H1 (cell line): ENCODE measurements at regions not wholly inside any gene's neighbourhood (a gene's known extent, or its start where the extent isn't known, plus 50 kb on each side); places are given as distances from the start of the nearest gene placed in this dataset.

ENCODE experiments used
- CREB1 ChIP-seq: IDR thresholded peaks from 2 replicates; pipeline ENCODE4 v1.6.1; 2012; ENCODE audit warnings: inconsistent platforms
- FOSL1 ChIP-seq: IDR thresholded peaks from 2 replicates; pipeline ENCODE4 v1.6.1; 2011; ENCODE audit warnings: mild to moderate bottlenecking, low read depth, low read length, moderate library complexity; ENCODE audit not compliant: insufficient read depth
- GTF2F1 ChIP-seq: IDR thresholded peaks from 2 replicates; pipeline ENCODE4 v1.6.1; 2012; ENCODE audit warnings: low read depth, low read length, improper control_type of control experiment, borderline replicate concordance
- KDM5A ChIP-seq: fragments of 200-600 bp; IDR thresholded peaks from 2 replicates; pipeline ENCODE4 v1.7.1; 2012; ENCODE audit warnings: mild to moderate bottlenecking, low read length, inconsistent platforms, mixed read lengths
- TAF7 ChIP-seq: optimal IDR thresholded peaks from 2 replicates; pipeline ENCODE3; 2011; ENCODE audit warnings: low read depth, mild to moderate bottlenecking, inconsistent platforms, low read length, moderate library complexity, borderline replicate concordance

GRCh38 chr12:66774929-66775328 is 96.1 kb upstream of the GRIP1 start (continued):
- TF ChIP-seq CREB1, result no peak
- TF ChIP-seq GTF2F1, result no peak
- TF ChIP-seq KDM5A, result no peak
- TF ChIP-seq TAF7, result no peak
- TF ChIP-seq FOSL1, result no peak
